HG02938 (cell line): ENCODE measurements at regions not wholly inside any gene's neighbourhood (a gene's known extent, or its start where the extent isn't known, plus 50 kb on each side); places are given as distances from the start of the nearest gene placed in this dataset.

ENCODE experiments used
- ATAC-seq: cut with Tn5 transposase; IDR thresholded peaks from one replicate; pipeline ENCODE4 v1.9.1; 2021; ENCODE audit warnings: mild to moderate bottlenecking, moderate library complexity; ENCODE audit not compliant: unreplicated experiment

GRCh38 chr6:7042654-7043545, 64.9 kb upstream of the RREB1 start:
- ATAC-seq, result no peak

- ATAC-seq, result no peak
These were observed 62.4 kb upstream of the RREB1 start for GRCh38 chr6:7045331-7045730.

- ATAC-seq, result no peak
These were observed 62.0 kb upstream of the RREB1 start for GRCh38 chr6:7045746-7046145.

- ATAC-seq, result no peak
These were observed 60.6 kb upstream of the RREB1 start for GRCh38 chr6:7047128-7047527.

GRCh38 chr6:7047966-7048365, 59.8 kb upstream of the RREB1 start:
- no peak for ATAC-seq

- ATAC-seq, result no peak
These were observed 58.9 kb upstream of the RREB1 start for GRCh38 chr6:7048894-7049293.

- no peak for ATAC-seq
These were observed 57.8 kb upstream of the RREB1 start for GRCh38 chr6:7050004-7050403.

- no peak for ATAC-seq
These were observed 56.6 kb upstream of the RREB1 start for GRCh38 chr6:7050872-7051779.

- ATAC-seq, result no peak
These were observed 55.9 kb upstream of the RREB1 start for GRCh38 chr6:7051780-7052442.

- no peak for ATAC-seq
These were observed 55.2 kb upstream of the RREB1 start for GRCh38 chr6:7052443-7053011.

- ATAC-seq, result no peak
These were observed 54.5 kb upstream of the RREB1 start for GRCh38 chr6:7053125-7053774.
